ENCODE measurements at regions not wholly inside any gene's neighbourhood (a gene's known extent, or its start where the extent isn't known, plus 50 kb on each side); places are given as distances from the start of the nearest gene placed in this dataset.

DNA sequence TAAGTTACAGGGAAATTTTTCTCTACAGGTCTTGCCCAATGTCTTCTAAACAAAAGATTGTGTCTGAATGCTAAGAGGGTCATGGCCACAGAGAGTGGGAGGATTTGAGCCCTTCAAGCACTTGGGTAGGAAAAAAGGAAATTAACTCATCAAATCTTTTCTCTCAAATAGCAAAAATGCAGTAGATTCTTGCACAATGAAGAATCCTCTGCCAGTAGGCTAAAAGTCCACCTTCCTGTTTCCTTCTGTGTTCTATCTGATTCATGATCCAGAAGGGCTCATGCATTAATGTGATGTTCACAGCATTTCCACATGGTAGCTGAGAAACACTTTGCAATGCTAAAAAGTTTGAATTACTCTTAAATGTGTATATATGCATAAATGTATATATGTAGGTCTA lies 177.1 kb downstream of the CD47 start:
- TF ChIP-seq POLR2AphosphoS5 (IDR thresholded peaks at IDR 0.05; ENCODE audit: low read depth, low read length): no peak
- TF ChIP-seq, protein P1, sequence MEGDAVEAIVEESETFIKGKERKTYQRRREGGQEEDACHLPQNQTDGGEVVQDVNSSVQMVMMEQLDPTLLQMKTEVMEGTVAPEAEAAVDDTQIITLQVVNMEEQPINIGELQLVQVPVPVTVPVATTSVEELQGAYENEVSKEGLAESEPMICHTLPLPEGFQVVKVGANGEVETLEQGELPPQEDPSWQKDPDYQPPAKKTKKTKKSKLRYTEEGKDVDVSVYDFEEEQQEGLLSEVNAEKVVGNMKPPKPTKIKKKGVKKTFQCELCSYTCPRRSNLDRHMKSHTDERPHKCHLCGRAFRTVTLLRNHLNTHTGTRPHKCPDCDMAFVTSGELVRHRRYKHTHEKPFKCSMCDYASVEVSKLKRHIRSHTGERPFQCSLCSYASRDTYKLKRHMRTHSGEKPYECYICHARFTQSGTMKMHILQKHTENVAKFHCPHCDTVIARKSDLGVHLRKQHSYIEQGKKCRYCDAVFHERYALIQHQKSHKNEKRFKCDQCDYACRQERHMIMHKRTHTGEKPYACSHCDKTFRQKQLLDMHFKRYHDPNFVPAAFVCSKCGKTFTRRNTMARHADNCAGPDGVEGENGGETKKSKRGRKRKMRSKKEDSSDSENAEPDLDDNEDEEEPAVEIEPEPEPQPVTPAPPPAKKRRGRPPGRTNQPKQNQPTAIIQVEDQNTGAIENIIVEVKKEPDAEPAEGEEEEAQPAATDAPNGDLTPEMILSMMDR (IDR thresholded peaks at IDR 0.05): no peak
- no peak for TF ChIP-seq SIN3A (IDR thresholded peaks at IDR 0.05; ENCODE audit: borderline replicate concordance, insufficient read depth, low read depth, low read length)

Data from Panc1 (cell line).